GM23338 (cell line): ENCODE measurements at regions not wholly inside any gene's neighbourhood (a gene's known extent, or its start where the extent isn't known, plus 50 kb on each side); places are given as distances from the start of the nearest gene placed in this dataset.

Experiments used
- ATAC-seq: fragments of 200-7000 bp; cut with Tn5 transposase; 3 replicates; pipeline ENCODE4 v1.9.1; 2020
- DNase-seq: peaks from one replicate; pipeline ENCODE4 v3.0.0-alpha.2; 2015; ENCODE audit warnings: low spot score
- H2AFZ ChIP-seq: fragments of 200-600 bp; sonication (generic); 2 replicates; pipeline ENCODE4 v1.8.0; 2016; ENCODE audit warnings: antibody characterized with exemption, mild to moderate bottlenecking, moderate library complexity
- H3F3A ChIP-seq: fragments of 200-600 bp; sonication (generic); replicated peaks from 2 replicates; pipeline ENCODE4 v1.8.0; 2017; ENCODE audit warnings: antibody characterized with exemption, mixed run types, low read depth
- H3K27ac ChIP-seq: fragments of 200-600 bp; sonication (generic); 2 replicates; pipeline ENCODE4 v1.6.1; 2016; ENCODE audit warnings: low read depth
- H3K27me3 ChIP-seq: fragments of 200-600 bp; sonication (generic); 2 replicates; pipeline ENCODE4 v1.8.0; 2016; ENCODE audit warnings: mild to moderate bottlenecking, mixed run types, moderate library complexity; ENCODE audit not compliant: insufficient read depth
- H3K36me3 ChIP-seq: fragments of 200-600 bp; sonication (generic); 2 replicates; pipeline ENCODE4 v1.8.0; 2016; ENCODE audit warnings: mild to moderate bottlenecking; ENCODE audit not compliant: insufficient read depth
- H3K4me1 ChIP-seq: fragments of 200-600 bp; sonication (generic); 2 replicates; pipeline ENCODE4 v1.8.0; 2016; ENCODE audit warnings: mild to moderate bottlenecking, moderate library complexity; ENCODE audit not compliant: insufficient read depth
- H3K4me2 ChIP-seq: fragments of 200-600 bp; sonication (generic); 2 replicates; pipeline ENCODE4 v1.7.1; 2017; ENCODE audit warnings: mixed run types
- H3K4me3 ChIP-seq: fragments of 200-600 bp; sonication (generic); 2 replicates; pipeline ENCODE4 v1.6.1; 2016; ENCODE audit warnings: mixed run types
- H3K79me2 ChIP-seq: fragments of 200-600 bp; sonication (generic); replicated peaks from 2 replicates; pipeline ENCODE4 v1.8.0; 2017; ENCODE audit warnings: mild to moderate bottlenecking; ENCODE audit not compliant: insufficient read depth
- H3K9me2 ChIP-seq: fragments of 200-600 bp; sonication (generic); 2 replicates; pipeline ENCODE4 v1.8.0; 2017; ENCODE audit not compliant: insufficient read depth
- H4K20me1 ChIP-seq: fragments of 200-600 bp; sonication (generic); replicated peaks from 2 replicates; pipeline ENCODE4 v1.8.0; 2017; ENCODE audit warnings: mild to moderate bottlenecking; ENCODE audit not compliant: insufficient read depth
- H3K27ac Mint-ChIP-seq: 2 replicates; pipeline ENCODE4 v1.8.0; 2020; ENCODE audit warnings: inconsistent platforms, mild to moderate bottlenecking, moderate library complexity, mixed read lengths
- H3K27me3 Mint-ChIP-seq: 3 replicates; pipeline ENCODE4 v1.8.0; 2022; ENCODE audit warnings: low read depth, mild to moderate bottlenecking, moderate library complexity, mixed read lengths, inconsistent platforms; ENCODE audit not compliant: insufficient read depth, poor library complexity
- H3K36me3 Mint-ChIP-seq: 3 replicates; pipeline ENCODE4 v1.8.0; 2021; ENCODE audit warnings: low read depth, mild to moderate bottlenecking, inconsistent platforms, moderate library complexity, mixed read lengths
- H3K4me1 Mint-ChIP-seq: 3 replicates; pipeline ENCODE4 v1.8.0; 2020; ENCODE audit warnings: mild to moderate bottlenecking, inconsistent platforms, mixed read lengths
- H3K4me3 Mint-ChIP-seq: 3 replicates; pipeline ENCODE4 v1.8.0; 2021; ENCODE audit warnings: moderate library complexity, mild to moderate bottlenecking, inconsistent platforms, mixed read lengths
- H3K9me3 Mint-ChIP-seq: 3 replicates; pipeline ENCODE4 v1.8.0; 2020; ENCODE audit warnings: moderate library complexity, mild to moderate bottlenecking, inconsistent platforms, mixed read lengths
- CTCF ChIP-seq, 2 experiments: fragments of 200-600 bp in 1 of 2; sonication (generic) in 1 of 2; conservative IDR thresholded peaks; 2 replicates each; pipeline versions ENCODE4 v1.5.1 to v1.6.1; 2016 to 2017; ENCODE audit warnings: antibody characterized with exemption in 2 of 2, low read depth in 2 of 2, mild to moderate bottlenecking in 2 of 2, moderate library complexity in 1 of 2
- EZH2 ChIP-seq: fragments of 200-600 bp; sonication (generic); IDR thresholded peaks from one replicate; pipeline ENCODE4 v1.8.0; 2017; ENCODE audit warnings: antibody characterized with exemption, mild to moderate bottlenecking, low read depth; ENCODE audit not compliant: unreplicated experiment
- EZH2phosphoT487 ChIP-seq: fragments of 200-600 bp; sonication (generic); IDR thresholded peaks from one replicate; pipeline ENCODE4 v1.8.1; 2018; ENCODE audit warnings: antibody characterized with exemption; ENCODE audit not compliant: unreplicated experiment
- JUNB ChIP-seq: IDR thresholded peaks from one replicate; pipeline ENCODE4 v1.6.1; 2016; ENCODE audit warnings: antibody characterized with exemption; ENCODE audit not compliant: unreplicated experiment
- NANOG ChIP-seq: IDR thresholded peaks from 2 replicates; pipeline ENCODE4 v1.6.1; 2016; ENCODE audit warnings: antibody characterized with exemption, borderline replicate concordance
- POLR2AphosphoS5 ChIP-seq: IDR thresholded peaks from 2 replicates; pipeline ENCODE4 v1.6.1; 2016; ENCODE audit warnings: antibody characterized with exemption, low read depth
- REST ChIP-seq: IDR thresholded peaks from one replicate; pipeline ENCODE4 v1.6.1; 2018; ENCODE audit warnings: antibody characterized with exemption; ENCODE audit not compliant: unreplicated experiment
- ZNF462 ChIP-seq: fragments of 250-450 bp; sonication (Bioruptor Pico); IDR thresholded peaks from 2 replicates; pipeline ENCODE4 v1.5.0; 2020; ENCODE audit warnings: mild to moderate bottlenecking, moderate library complexity

GRCh38 chr4:130338851-130339250, 1242.9 kb downstream of the C4orf33 start (continued):
- no peak for TF ChIP-seq CTCF (conservative IDR thresholded peaks at IDR 0.05; ENCODE audit: low read depth in 2 of 2)
- no peak for TF ChIP-seq ZNF462 (CRISPR knock-in tag)
- no peak for TF ChIP-seq NANOG
- TF ChIP-seq EZH2 = no peak
- TF ChIP-seq EZH2phosphoT487 = no peak
- TF ChIP-seq POLR2AphosphoS5 = no peak

GRCh38 chr4:130349745-130350144, 1253.8 kb downstream of the C4orf33 start:
- Histone ChIP-seq H3K9me2 (0 out of 2 replicates have a peak, but pooled peaks cover 4% of the 10 kb centered on the region), H3K4me3 (no peak overlapping the region), H3K4me2 (no peak overlapping the region), H3K36me3 (no peaks in the 10 kb centered on the region), H3K4me1 (no peaks in the 10 kb centered on the region), H3K27ac (no peak overlapping the region), H2AFZ (no peak overlapping the region), H3K27me3 (no peaks in the 10 kb centered on the region), H3K79me2 (no peaks in the 10 kb centered on the region), H4K20me1 (no peaks in the 10 kb centered on the region), H3F3A (no peaks in the 10 kb centered on the region)
- TF ChIP-seq POLR2AphosphoS5 = no peak
- no peak for TF ChIP-seq EZH2
- no peak for TF ChIP-seq CTCF (conservative IDR thresholded peaks at IDR 0.05; ENCODE audit: low read depth in 2 of 2)
- no peak for TF ChIP-seq EZH2phosphoT487
- TF ChIP-seq JUNB = no peak
- no peak for TF ChIP-seq REST
- Mint-ChIP-seq H3K4me3 (no peak overlapping the region), H3K9me3 (peaks cover 2% of the 10 kb centered on the region; the same call in 1 of the 3 replicates), H3K27ac (no peak overlapping the region), H3K36me3 (peaks cover 8% of the 10 kb centered on the region; the same call in 2 of the 3 replicates), H3K4me1 (no peaks in the 10 kb centered on the region), H3K27me3 (peaks cover 2% of the 10 kb centered on the region)
- DNase-seq (no peak), ATAC-seq (no peak)
